ENCODE measurements at regions not wholly inside any gene's neighbourhood (a gene's known extent, or its start where the extent isn't known, plus 50 kb on each side); places are given as distances from the start of the nearest gene placed in this dataset.
"Not testable (repeated sequence)": the region's sequence is repeated elsewhere in the genome, so short reads cannot be mapped to it uniquely, and the experiment has no call there.

- DNase-seq, result peak; percentile 62
Measured at GRCh38 chr2:215830304-215830703, 183.0 kb downstream of the MREG start.

GRCh38 chr2:215829261-215829660, 184.1 kb downstream of the MREG start:
- DNase-seq, result no peak

- peak; percentile 66 for DNase-seq
Measured at GRCh38 chr2:215828528-215829184, 184.7 kb downstream of the MREG start.

- DNase-seq, result peak; percentile 33
Measured at GRCh38 chr2:215826838-215827441, 186.4 kb downstream of the MREG start.

GRCh38 chr2:215826376-215826775, 187.0 kb downstream of the MREG start:
- no peak for DNase-seq

GRCh38 chr2:215825707-215826106, 187.6 kb downstream of the MREG start:
- no peak for DNase-seq

GRCh38 chr2:215821298-215821697, 192.1 kb downstream of the MREG start:
- DNase-seq, result not testable (repeated sequence)

- DNase-seq, result not testable (repeated sequence)
Measured at GRCh38 chr2:215819713-215820112, 193.6 kb downstream of the MREG start.

- DNase-seq, result no peak
Measured at GRCh38 chr2:215817046-215817445, 196.3 kb downstream of the MREG start.

GRCh38 chr2:215816424-215816823, 196.9 kb downstream of the MREG start:
- no peak for DNase-seq

- no peak for DNase-seq
Measured at GRCh38 chr2:215815960-215816359, 197.4 kb downstream of the MREG start.

GRCh38 chr2:215812966-215813365, 200.4 kb downstream of the MREG start:
- peak; percentile 61 for DNase-seq

GRCh38 chr2:215811409-215812345, 201.7 kb downstream of the MREG start:
- no peak for DNase-seq

- no peak for DNase-seq
Measured at GRCh38 chr2:215811003-215811402, 202.3 kb downstream of the MREG start.

GRCh38 chr2:215808996-215809395, 204.4 kb downstream of the MREG start:
- peak; percentile 24 for DNase-seq

- no peak for DNase-seq
Measured at GRCh38 chr2:215808194-215808593, 205.2 kb downstream of the MREG start.

- no peak for DNase-seq
Measured at GRCh38 chr2:215805493-215805892, 207.9 kb downstream of the MREG start.

- DNase-seq, result no peak
Measured at GRCh38 chr2:215803150-215803549, 210.2 kb downstream of the MREG start.

- peak; percentile 46 for DNase-seq
Measured at GRCh38 chr2:215799194-215799593, 214.2 kb downstream of the MREG start.

GRCh38 chr2:215797676-215798075, 215.7 kb downstream of the MREG start:
- no peak for DNase-seq

GRCh38 chr2:215796140-215796855, 217.1 kb downstream of the MREG start:
- peak; percentile 54 for DNase-seq

GRCh38 chr2:215794829-215795546, 218.4 kb downstream of the MREG start:
- DNase-seq, result no peak

Data from HCEC 1CT (cell line).